ENCODE measurements at regions not wholly inside any gene's neighbourhood (a gene's known extent, or its start where the extent isn't known, plus 50 kb on each side); places are given as distances from the start of the nearest gene placed in this dataset.
A peak's percentile ranks its signal among the peaks of the same experiment; 100 is the strongest.

DNA sequence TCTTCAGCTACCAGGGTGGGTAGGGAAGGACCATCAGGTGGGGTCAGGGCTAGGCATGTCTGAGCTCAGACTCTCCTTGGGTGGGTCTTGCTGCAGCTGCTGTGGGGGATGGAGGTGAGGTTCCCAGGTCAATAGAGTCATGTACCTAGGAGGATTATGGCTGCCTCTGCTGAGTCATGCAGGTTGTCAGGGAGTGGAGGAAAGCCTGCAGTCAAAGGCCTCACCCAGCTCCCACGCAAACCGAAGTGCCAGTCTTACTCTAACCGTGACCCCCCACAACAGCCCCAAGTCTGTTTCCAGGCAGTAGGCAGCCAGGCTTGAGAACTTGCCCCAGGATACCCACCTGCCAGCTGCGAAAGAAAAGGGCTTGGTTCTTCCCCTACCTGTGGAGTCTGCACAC, 113.6 kb upstream of the GALNT5 start:
- H3K36me3 ChIP-seq, result no peaks in the 10 kb centered on the region
- H3K4me1 ChIP-seq, result no peaks in the 10 kb centered on the region
- DNase-seq, result no peak
- H3K9me3 ChIP-seq, result no peaks in the 10 kb centered on the region
- TF ChIP-seq POLR2A (IDR thresholded peaks at IDR 0.05), result no peak
- no peak for TF ChIP-seq CTCF (IDR thresholded peaks at IDR 0.05)
- H3K27me3 ChIP-seq, result no peaks in the 10 kb centered on the region
- H3K27ac ChIP-seq, result no peak overlapping the region
- H3K4me3 ChIP-seq, result no peak overlapping the region

DNA sequence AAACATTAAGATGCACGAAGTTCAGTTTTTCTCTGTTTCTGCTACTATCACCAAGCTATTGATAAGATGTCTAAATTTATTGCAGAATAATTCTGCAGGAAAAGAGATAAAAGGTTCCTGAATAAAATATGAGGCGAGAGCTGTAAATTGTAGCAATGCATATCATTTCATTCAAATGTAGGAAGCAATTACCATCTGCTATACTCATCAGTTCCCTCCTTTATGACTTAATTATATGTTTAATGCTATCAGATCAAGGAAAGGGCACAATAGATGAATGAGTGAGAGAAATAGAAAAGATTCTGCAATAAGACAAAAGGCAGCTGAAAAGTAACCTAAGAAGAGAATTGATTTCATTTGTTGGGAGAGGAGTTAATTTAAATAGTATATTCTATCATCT, 108.2 kb upstream of the GALNT5 start:
- no peak for DNase-seq
- TF ChIP-seq POLR2A (IDR thresholded peaks at IDR 0.05), result no peak
- no peak for TF ChIP-seq CTCF (IDR thresholded peaks at IDR 0.05)
- Histone ChIP-seq H3K4me3 (no peak overlapping the region), H3K4me1 (peaks cover 0 to 16% (median 3%) of the 10 kb centered on the region in 4 donors), H3K36me3 (no peaks in the 10 kb centered on the region), H3K9me3 (no peaks in the 10 kb centered on the region), H3K27ac (no peak overlapping the region), H3K27me3 (no peaks in the 10 kb centered on the region)

GRCh38 chr2:157150747-157151146, 106.8 kb upstream of the GALNT5 start:
- no peak for DNase-seq
- H3K27ac ChIP-seq, result peak overlapping the region in 1 of 4 donors; percentile 39
- H3K9me3 ChIP-seq, result no peaks in the 10 kb centered on the region
- TF ChIP-seq POLR2A (IDR thresholded peaks at IDR 0.05) (no peak), CTCF (IDR thresholded peaks at IDR 0.05) (no peak)
- no peaks in the 10 kb centered on the region for H3K27me3 ChIP-seq
- H3K4me1 ChIP-seq, result peaks cover 0 to 16% (median 3%) of the 10 kb centered on the region in 4 donors
- H3K36me3 ChIP-seq, result no peaks in the 10 kb centered on the region
- no peak overlapping the region for H3K4me3 ChIP-seq

- H3K36me3 ChIP-seq, result no peaks in the 10 kb centered on the region
- TF ChIP-seq CTCF (IDR thresholded peaks at IDR 0.05) (no peak), POLR2A (IDR thresholded peaks at IDR 0.05) (no peak)
- no peak overlapping the region for H3K4me3 ChIP-seq
- H3K4me1 ChIP-seq, result peaks cover 0 to 16% (median 3%) of the 10 kb centered on the region in 4 donors
- no peaks in the 10 kb centered on the region for H3K9me3 ChIP-seq
- no peak overlapping the region for H3K27ac ChIP-seq
- no peak for DNase-seq
- no peaks in the 10 kb centered on the region for H3K27me3 ChIP-seq
These were observed 105.1 kb upstream of the GALNT5 start for GRCh38 chr2:157152362-157152761.

GRCh38 chr2:157155992-157156391, 101.5 kb upstream of the GALNT5 start:
- Histone ChIP-seq H3K4me3 (no peak overlapping the region), H3K27ac (no peak overlapping the region), H3K27me3 (no peaks in the 10 kb centered on the region), H3K9me3 (no peaks in the 10 kb centered on the region), H3K36me3 (no peaks in the 10 kb centered on the region), H3K4me1 (peaks cover 0 to 23% (median 0%) of the 10 kb centered on the region in 4 donors)
- DNase-seq, result no peak
- TF ChIP-seq CTCF (IDR thresholded peaks at IDR 0.05), result no peak
- TF ChIP-seq POLR2A (IDR thresholded peaks at IDR 0.05), result no peak

GRCh38 chr2:157158111-157158510, 99.4 kb upstream of the GALNT5 start:
- Histone ChIP-seq H3K4me3 (no peak overlapping the region), H3K4me1 (peaks cover 0 to 12% (median 0%) of the 10 kb centered on the region in 4 donors), H3K36me3 (no peaks in the 10 kb centered on the region), H3K27ac (no peak overlapping the region), H3K9me3 (no peaks in the 10 kb centered on the region), H3K27me3 (no peaks in the 10 kb centered on the region)
- TF ChIP-seq CTCF (IDR thresholded peaks at IDR 0.05), result no peak
- no peak for TF ChIP-seq POLR2A (IDR thresholded peaks at IDR 0.05)
- no peak for DNase-seq
